GM21723 (cell line): ENCODE measurements at regions not wholly inside any gene's neighbourhood (a gene's known extent, or its start where the extent isn't known, plus 50 kb on each side); places are given as distances from the start of the nearest gene placed in this dataset.

Experiments used
- ATAC-seq: cut with Tn5 transposase; IDR thresholded peaks from one replicate; pipeline ENCODE4 v1.9.1; 2021; ENCODE audit warnings: mild to moderate bottlenecking, moderate library complexity; ENCODE audit not compliant: unreplicated experiment

GRCh38 chr16:73771196-73772064 lies 525.2 kb upstream of the PSMD7 start:
- no peak for ATAC-seq

- no peak for ATAC-seq
Measured at GRCh38 chr16:73768786-73769203, 527.8 kb upstream of the PSMD7 start.

DNA sequence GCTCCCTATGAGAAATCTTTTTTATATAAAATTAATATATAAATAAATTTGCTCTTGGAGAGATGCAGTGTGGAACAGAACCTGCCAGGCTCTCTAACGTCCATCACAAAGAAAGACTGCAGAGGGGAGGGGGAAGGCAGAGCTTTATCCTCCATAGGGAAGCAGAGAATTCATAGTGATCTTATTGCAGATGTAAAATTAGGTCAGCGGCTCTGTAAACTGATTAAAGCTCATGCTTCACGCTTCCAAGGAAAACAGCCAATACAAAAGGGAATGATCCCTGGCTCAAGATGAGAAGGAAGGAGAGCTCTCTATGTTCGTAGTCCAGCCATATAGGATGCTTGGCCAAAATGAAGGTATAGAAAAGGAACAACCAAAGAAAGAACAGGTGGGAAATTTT lies 532.3 kb upstream of the PSMD7 start:
- no peak for ATAC-seq

DNA sequence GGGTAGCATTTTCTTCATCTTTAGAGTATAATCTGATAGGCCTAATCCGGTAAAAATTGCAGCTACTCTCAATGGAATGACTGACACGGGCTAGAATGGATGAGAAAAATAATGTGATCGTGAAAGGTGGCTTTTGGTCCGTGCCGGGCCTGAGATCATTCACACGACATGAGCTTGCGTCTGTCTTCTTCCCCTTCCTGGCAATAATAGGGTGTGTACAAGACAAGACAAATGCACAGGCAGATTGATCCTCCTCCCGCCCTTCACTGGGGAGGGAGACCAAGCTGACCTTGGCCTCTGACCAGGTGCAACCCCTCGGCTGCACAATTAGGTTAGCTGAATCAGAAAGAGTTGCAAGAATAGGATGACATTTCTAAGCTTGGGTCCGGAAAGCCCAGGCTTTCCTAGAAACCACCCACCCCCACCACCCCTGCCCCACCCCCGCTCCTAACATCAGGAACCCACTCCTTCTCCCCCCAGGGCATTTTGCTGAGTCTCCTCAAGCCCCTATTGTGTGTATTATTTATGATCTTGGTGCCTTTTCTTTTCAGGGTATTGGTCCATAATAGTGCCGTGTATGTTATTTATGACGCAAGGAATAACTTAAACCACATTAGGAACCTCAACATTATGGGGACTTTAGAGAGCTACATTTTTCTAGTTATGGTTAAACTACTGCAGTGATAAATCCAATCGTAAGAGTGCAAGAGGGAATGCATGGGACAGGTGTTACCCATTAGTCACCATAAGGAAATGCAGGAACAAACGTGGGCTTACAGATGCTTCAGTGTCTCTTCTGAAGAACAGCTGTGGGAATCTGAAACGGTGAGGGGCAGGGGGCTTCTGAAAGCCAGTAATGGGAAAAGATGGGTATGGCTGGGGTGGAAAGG lies 540.1 kb upstream of the PSMD7 start:
- no peak for ATAC-seq

- no peak for ATAC-seq
Measured at GRCh38 chr16:73753931-73754330, 542.7 kb upstream of the PSMD7 start.

- ATAC-seq = no peak
Measured at GRCh38 chr16:73750639-73751038, 546.0 kb upstream of the PSMD7 start.

DNA sequence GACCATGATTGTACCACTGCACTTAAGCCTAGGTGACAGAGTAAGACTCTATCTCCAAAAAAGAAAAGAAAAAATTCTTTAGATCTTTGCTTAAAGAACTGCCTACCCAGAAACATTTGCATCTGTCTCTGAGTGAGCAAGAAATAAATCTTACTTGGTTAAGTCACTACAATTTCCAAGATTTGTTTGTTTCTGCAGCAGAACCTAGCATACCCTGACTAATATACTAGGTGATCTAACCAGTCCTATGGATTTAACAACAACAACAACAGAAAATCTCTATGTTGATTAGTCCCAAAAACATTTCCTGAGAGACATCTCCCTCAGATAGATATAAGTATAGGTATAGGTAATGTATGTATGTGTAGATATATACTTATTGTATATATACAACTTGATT lies 549.3 kb upstream of the PSMD7 start:
- no peak for ATAC-seq

GRCh38 chr16:73746554-73746953 lies 550.1 kb upstream of the PSMD7 start:
- no peak for ATAC-seq

DNA sequence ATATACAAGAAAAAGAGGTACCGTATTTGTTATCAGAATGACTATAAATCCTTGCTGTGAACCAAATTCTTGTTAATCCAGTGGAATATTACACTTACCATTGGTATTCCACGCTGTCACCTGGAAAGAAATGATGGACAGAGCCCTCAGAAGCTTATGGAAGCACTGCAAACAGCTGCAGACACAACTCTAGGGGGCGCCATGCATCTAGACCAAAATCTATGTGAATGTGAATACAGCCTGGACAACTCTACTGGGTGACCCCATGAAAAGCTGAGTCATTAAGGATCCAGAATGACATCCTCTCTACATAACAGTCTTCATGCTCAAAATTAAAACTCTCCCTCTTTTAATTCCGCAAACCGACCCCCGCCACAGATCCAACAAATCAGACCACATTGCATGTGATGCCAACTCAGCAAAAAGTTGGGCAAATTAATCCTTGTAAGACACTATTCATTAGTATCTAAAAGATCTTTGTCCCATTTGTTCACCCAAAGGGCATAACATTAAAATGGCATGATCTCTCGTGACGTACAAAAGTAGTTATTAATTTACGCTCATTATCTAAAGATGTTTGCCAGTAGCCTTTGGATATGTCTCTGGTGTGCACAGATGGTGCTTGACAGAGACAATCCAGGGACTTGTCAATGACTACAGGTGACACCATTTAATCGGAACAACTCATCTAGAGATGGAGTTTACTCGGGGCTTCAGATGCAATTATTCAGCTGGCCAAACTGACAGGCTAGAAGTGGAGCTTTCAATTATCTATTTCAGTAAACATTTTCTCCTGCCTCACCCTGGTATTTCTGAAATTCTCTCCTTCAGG lies 552.7 kb upstream of the PSMD7 start:
- ATAC-seq = no peak

- no peak for ATAC-seq
Measured at GRCh38 chr16:73739049-73739769, 557.4 kb upstream of the PSMD7 start.

- no peak for ATAC-seq
Measured at GRCh38 chr16:73738266-73738665, 558.3 kb upstream of the PSMD7 start.

GRCh38 chr16:73737637-73738036 lies 559.0 kb upstream of the PSMD7 start:
- no peak for ATAC-seq

- ATAC-seq = no peak
Measured at GRCh38 chr16:73735954-73736353, 560.7 kb upstream of the PSMD7 start.

- ATAC-seq = no peak
Measured at GRCh38 chr16:73735018-73735417, 561.6 kb upstream of the PSMD7 start.

DNA sequence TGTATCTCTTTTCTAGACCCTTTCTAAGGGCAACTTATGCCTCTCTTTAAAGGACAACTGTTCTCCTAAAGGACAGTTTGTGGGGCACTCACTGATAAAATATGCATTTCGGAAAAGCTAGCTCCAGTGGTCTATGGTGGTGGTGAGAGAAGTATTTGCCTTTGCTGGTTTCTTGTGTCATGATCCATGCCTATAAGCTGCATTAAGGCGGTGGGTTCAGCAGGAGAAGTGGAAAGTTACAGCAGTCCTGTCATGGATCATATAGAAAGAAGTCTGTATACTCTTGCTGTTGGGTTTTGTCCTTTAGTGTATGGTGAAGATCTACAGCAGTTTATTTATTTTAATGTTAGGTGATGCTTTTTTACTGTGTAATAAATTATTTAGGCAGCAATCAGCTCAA lies 563.9 kb upstream of the PSMD7 start:
- no peak for ATAC-seq

DNA sequence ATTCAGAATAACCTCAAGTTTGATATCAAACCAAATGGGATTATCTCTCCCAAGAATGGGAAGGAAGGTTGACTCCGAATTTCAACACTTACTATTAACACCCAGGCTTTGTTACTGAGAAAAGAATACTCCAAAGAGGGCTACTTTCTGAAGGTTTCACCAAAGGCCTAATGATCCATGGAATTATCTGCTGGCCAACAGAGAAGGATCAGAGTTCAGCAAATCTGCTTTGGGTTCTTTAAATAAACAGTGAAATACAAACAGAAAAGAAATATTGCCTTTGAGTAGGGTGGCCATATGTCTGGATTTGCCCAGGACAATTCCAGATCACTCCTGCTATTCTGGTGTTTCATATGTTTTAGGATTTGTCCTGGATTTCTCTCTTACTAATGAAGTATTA lies 564.5 kb upstream of the PSMD7 start:
- no peak for ATAC-seq

DNA sequence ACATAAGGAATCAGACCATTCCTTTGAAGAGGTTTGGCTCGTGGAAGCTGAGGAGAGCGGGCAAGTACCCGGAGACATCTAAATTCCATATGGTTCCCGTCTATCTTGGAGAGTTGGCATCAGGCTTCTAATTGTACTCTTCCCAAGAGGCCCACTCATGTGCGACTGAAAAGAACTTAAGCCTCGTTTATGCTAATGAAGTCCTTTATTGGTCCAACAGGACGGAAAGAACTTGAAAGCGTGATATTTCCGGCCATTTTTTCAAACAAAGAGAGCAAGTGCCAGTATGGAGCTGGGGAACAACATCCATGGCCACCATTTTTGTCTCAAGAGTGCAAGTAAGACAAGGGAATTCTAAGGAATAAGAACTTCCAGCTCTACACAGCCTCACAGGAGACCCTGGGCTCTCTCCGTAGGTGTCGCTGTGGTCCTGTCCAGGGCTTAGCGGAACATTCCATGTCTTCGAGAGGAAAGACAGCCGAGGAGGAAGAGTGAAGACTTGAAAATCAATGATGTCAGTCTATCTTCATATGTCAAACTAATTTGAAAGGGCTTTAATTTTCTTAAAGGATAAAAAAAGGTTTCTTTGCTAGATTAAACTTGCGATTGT lies 566.0 kb upstream of the PSMD7 start:
- no peak for ATAC-seq

- no peak for ATAC-seq
Measured at GRCh38 chr16:73725156-73725555, 571.5 kb upstream of the PSMD7 start.

DNA sequence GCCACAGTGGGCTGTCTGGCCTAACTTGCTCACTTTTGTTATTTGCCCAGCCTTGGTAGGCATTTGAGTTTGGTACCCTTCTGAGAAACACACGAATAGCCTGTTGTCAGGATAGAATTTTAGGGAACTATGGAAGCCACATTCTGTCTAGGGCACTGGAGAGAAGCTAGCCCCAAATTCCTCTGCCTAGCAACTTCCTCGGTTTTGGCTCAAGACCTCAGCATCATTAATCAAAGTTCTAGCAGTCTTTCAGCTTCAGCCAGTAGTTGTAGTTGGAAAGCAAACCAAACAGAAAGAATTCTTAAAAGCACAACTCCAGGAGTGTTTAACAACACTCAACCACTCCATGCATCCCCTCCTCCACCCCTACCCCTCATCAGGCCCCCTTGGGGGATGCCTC lies 572.1 kb upstream of the PSMD7 start:
- no peak for ATAC-seq
